ENCODE measurements at regions not wholly inside any gene's neighbourhood (a gene's known extent, or its start where the extent isn't known, plus 50 kb on each side); places are given as distances from the start of the nearest gene placed in this dataset.

DNA sequence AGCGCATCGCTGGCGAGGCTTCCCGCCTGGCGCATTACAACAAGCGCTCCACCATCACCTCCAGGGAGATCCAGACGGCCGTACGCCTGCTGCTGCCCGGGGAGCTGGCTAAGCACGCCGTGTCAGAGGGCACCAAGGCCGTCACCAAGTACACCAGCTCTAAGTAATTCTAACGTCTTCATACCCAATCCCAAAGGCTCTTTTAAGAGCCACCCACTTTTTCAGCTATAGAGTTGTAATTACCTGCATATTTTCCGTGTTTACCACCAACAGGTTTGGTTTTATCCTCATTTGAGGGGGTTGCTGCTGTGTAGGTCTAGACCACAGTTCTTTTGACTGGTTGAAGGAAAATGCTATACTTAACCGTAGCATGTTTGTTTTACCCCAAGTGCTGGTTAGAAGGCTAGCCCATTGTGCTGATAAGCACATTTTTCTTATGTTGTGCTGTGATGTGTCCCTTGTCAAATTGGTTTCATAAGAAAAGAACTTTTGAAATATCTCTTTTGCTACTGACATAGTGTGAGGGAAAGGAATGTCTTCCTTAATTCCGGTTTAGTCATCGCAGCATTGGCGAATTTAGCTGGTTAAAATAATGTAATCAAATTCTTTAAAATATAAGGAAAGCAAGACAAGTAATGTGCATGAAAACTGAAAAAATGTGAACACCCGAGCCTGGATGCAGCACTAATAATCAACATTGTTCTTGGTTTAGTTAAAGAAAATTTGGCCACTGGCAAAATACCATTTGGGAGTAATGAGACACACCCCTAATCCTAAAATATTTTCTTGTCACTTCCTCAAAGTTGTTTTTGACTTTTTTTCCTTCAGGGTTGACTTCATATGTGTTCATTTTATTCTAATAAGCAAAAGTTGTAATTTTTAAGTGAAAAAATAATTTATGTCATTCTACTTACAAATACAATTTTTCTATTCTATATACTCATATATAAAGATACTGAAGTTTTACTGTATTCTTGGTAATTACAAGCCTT is 112.8 kb downstream of the HFE start:
- no peak for TF ChIP-seq EZH2 (IDR thresholded peaks at IDR 0.05; ENCODE audit: borderline replicate concordance, insufficient read depth, low read depth, low read length, poor library complexity, severe bottlenecking)
- TF ChIP-seq, protein P1, sequence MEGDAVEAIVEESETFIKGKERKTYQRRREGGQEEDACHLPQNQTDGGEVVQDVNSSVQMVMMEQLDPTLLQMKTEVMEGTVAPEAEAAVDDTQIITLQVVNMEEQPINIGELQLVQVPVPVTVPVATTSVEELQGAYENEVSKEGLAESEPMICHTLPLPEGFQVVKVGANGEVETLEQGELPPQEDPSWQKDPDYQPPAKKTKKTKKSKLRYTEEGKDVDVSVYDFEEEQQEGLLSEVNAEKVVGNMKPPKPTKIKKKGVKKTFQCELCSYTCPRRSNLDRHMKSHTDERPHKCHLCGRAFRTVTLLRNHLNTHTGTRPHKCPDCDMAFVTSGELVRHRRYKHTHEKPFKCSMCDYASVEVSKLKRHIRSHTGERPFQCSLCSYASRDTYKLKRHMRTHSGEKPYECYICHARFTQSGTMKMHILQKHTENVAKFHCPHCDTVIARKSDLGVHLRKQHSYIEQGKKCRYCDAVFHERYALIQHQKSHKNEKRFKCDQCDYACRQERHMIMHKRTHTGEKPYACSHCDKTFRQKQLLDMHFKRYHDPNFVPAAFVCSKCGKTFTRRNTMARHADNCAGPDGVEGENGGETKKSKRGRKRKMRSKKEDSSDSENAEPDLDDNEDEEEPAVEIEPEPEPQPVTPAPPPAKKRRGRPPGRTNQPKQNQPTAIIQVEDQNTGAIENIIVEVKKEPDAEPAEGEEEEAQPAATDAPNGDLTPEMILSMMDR (IDR thresholded peaks at IDR 0.05): no peak
- Histone ChIP-seq H3K4me3 (ENCODE audit: control extremely low read depth in 1 of 5, extremely low read depth in 1 of 5, insufficient read depth in 1 of 5, low read depth in 2 of 5, low read length in 4 of 5) (peak overlapping the region; percentile 78 to 100 (median 90)), H3K9me3 (ENCODE audit: control extremely low read depth in 1 of 3, control insufficient read depth in 2 of 3, insufficient read depth in 1 of 3, low read length in 2 of 3) (peaks cover 0 to 15% (median 0%) of the 10 kb centered on the region in 3 donors), H3K36me3 (replicated peaks in 1 of 2; ENCODE audit: control extremely low read depth in 1 of 2, control insufficient read depth in 1 of 2, extremely low read depth in 1 of 2, insufficient read depth in 2 of 2, low read length in 1 of 2) (no peaks in the 10 kb centered on the region), H3K27me3 (replicated peaks in 1 of 4; ENCODE audit: control extremely low read depth in 1 of 4, control insufficient read depth in 3 of 4, insufficient read depth in 4 of 4, low read length in 3 of 4) (no peaks in the 10 kb centered on the region), H3K4me1 (ENCODE audit: control insufficient read depth in 2 of 2, insufficient read depth in 2 of 2, low read length in 2 of 2) (peaks cover 17 to 37% of the 10 kb centered on the region in 2 donors), H3K27ac (ENCODE audit: low read length in 2 of 2) (peak overlapping the region; percentile 79 to 85), H3K9ac (ENCODE audit: low read length) (peak overlapping the region; percentile 83), H3K4me2 (replicated peaks; ENCODE audit: low read depth, low read length, poor library complexity, severe bottlenecking) (peak overlapping the region; percentile 78), H2AFZ (ENCODE audit: insufficient read depth, low read depth, low read length, poor library complexity, severe bottlenecking) (peak overlapping the region; percentile 11), H4K20me1 (ENCODE audit: control insufficient read depth, insufficient read depth, low read length, poor library complexity, severe bottlenecking) (peaks cover 24% of the 10 kb centered on the region), H3K79me2 (ENCODE audit: control insufficient read depth, insufficient read depth, low read length) (peaks cover 30% of the 10 kb centered on the region)
- Mint-ChIP-seq H3K9me3 (ENCODE audit: insufficient read depth) (no peaks in the 10 kb centered on the region), H3K4me3 (peak overlapping the region; percentile 91), H3K4me1 (peaks cover 42% of the 10 kb centered on the region), H3K27ac (peak overlapping the region; percentile 97), H3K27me3 (no peaks in the 10 kb centered on the region)
- DNase-seq (no peak), ATAC-seq (ENCODE audit: low read depth) (peak; percentile 2)
- intact Hi-C loops (cut with micrococcal nuclease): loop anchor here (1.0 to 10.0 kb wide), 13 partner anchors 16 to 1667 kb away; partner anchors contain the start of gene ABT1
- POLR2A ChIA-PET: interaction anchor here (0.6 to 8.2 kb wide), 32 partner anchors 11 to 1693 kb away, joined by 3 to 305 read pairs (median 20); partner anchors contain the start of gene HMGN4
- CTCF ChIA-PET: interaction anchor here (0.8 to 5.7 kb wide), 15 partner anchors 10 to 1638 kb away, joined by 3 to 42 read pairs (median 7); a partner anchor contains a TSS
- 0% methylated on average over 13 of the region's 20 CpGs for WGBS (ENCODE audit: insufficient coverage)

All from B cell (primary cell).